ENCODE measurements at regions not wholly inside any gene's neighbourhood (a gene's known extent, or its start where the extent isn't known, plus 50 kb on each side); places are given as distances from the start of the nearest gene placed in this dataset.

DNA sequence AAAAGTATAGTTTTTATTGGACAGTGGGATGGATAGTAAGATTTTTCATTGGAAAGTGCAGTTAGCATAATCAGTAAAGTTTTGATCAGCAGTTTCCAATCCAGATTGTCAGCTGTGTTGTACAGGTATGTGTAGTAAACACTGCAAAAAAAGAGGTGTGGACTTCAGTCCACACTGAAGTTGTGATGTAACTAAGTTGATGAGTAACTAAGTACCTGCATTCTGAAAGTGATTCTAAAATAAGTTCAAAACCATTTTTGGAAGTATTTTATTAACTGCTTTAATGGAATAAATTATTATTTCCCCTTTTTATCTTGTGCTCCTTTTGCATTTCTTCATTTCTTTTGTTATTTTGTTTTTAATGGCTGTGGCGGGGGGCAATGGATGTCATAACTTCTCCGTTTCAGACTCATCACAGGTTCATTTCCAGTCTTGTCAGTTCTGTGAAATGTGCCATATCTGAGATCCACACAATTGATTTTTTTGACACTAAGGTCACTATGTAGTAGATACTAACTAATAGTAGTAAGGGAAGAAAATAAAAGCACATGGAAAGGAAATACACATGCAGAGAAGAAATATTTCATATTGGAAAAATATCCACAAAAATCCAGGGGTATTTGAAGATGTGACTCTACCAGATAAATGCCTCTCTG lies 247.5 kb downstream of the GABRG1 start:
- Histone ChIP-seq H3K27ac (no peak overlapping the region), H3K4me1 (no peaks in the 10 kb centered on the region), H3K27me3 (ENCODE audit: insufficient read depth in 3 of 3, low read length in 2 of 3) (no peaks in the 10 kb centered on the region), H3K36me3 (ENCODE audit: insufficient read depth in 1 of 2, low read depth in 1 of 2) (no peaks in the 10 kb centered on the region), H3K4me3 (no peak overlapping the region), H3K9me3 (no peaks in the 10 kb centered on the region)
- intact Hi-C loops (cut with DNase I): no loop called here
- ATAC-seq (no peak), DNase-seq (no peak)
- WGBS, 3 donors: 86 to 92% (median 91%) methylated on average over 2 of the region's 2 CpGs
- TF ChIP-seq, protein P1, sequence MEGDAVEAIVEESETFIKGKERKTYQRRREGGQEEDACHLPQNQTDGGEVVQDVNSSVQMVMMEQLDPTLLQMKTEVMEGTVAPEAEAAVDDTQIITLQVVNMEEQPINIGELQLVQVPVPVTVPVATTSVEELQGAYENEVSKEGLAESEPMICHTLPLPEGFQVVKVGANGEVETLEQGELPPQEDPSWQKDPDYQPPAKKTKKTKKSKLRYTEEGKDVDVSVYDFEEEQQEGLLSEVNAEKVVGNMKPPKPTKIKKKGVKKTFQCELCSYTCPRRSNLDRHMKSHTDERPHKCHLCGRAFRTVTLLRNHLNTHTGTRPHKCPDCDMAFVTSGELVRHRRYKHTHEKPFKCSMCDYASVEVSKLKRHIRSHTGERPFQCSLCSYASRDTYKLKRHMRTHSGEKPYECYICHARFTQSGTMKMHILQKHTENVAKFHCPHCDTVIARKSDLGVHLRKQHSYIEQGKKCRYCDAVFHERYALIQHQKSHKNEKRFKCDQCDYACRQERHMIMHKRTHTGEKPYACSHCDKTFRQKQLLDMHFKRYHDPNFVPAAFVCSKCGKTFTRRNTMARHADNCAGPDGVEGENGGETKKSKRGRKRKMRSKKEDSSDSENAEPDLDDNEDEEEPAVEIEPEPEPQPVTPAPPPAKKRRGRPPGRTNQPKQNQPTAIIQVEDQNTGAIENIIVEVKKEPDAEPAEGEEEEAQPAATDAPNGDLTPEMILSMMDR (IDR thresholded peaks at IDR 0.05): no peak

DNA sequence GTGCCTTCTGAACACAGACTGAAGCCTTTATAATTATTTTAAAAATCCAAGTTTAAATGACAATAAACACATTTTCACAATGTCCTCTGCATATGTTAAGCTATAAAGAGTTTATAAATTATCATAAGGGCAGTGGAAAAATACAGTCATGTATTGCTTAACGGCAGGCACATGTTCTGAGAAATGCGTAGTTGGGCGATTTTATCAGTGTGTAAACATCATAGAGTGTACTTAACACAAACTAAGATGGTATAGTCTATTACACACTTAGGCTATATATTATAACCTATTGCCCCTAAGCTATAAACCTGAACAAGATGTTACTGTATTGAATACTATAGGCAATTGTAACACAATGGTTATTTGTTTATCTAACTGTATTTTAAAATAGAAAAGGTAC lies 254.7 kb downstream of the GABRG1 start:
- H3K27me3 ChIP-seq (ENCODE audit: insufficient read depth in 3 of 3, low read length in 2 of 3): no peaks in the 10 kb centered on the region
- H3K4me1 ChIP-seq: no peaks in the 10 kb centered on the region
- ATAC-seq (no peak), DNase-seq (no peak)
- no peak overlapping the region for H3K4me3 ChIP-seq
- H3K27ac ChIP-seq: no peak overlapping the region
- TF ChIP-seq, protein P1 (IDR thresholded peaks at IDR 0.05): no peak
- intact Hi-C loops (cut with DNase I): no loop called here
- H3K36me3 ChIP-seq (ENCODE audit: insufficient read depth in 1 of 2, low read depth in 1 of 2): no peaks in the 10 kb centered on the region
- H3K9me3 ChIP-seq: no peaks in the 10 kb centered on the region
- WGBS, 3 donors: 88 to 93% (median 92%) methylated on average over 3 of the region's 3 CpGs

DNA sequence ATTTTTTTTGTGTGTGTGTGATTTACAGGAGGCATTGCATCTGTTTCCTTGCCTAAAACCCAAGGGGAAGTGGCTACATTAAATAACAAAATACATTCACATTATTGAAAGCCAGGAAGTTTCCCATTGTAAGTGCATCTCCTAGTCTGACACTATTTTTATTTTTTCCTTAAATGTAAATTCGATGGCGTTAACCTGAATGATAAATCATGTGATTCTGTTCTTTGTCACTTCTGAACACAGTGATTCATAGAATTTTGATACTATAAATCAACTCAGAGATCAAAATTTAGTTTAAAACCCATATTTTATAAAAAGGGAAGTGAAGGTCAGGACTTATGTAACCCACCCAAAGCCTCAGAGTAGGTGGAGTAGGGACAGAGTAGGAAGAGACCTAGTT lies 258.1 kb downstream of the GABRG1 start:
- ATAC-seq: no peak
- H3K4me3 ChIP-seq: no peak overlapping the region
- intact Hi-C loops (cut with DNase I): no loop called here
- H3K27me3 ChIP-seq (ENCODE audit: insufficient read depth in 3 of 3, low read length in 2 of 3): no peaks in the 10 kb centered on the region
- 54 to 68% (median 60%) methylated on average over 2 of the region's 2 CpGs for WGBS, 3 donors
- no peaks in the 10 kb centered on the region for H3K4me1 ChIP-seq
- no peak for DNase-seq
- no peaks in the 10 kb centered on the region for H3K36me3 ChIP-seq (ENCODE audit: insufficient read depth in 1 of 2, low read depth in 1 of 2)
- no peaks in the 10 kb centered on the region for H3K9me3 ChIP-seq
- H3K27ac ChIP-seq: no peak overlapping the region
- TF ChIP-seq, protein P1 (IDR thresholded peaks at IDR 0.05): no peak

DNA sequence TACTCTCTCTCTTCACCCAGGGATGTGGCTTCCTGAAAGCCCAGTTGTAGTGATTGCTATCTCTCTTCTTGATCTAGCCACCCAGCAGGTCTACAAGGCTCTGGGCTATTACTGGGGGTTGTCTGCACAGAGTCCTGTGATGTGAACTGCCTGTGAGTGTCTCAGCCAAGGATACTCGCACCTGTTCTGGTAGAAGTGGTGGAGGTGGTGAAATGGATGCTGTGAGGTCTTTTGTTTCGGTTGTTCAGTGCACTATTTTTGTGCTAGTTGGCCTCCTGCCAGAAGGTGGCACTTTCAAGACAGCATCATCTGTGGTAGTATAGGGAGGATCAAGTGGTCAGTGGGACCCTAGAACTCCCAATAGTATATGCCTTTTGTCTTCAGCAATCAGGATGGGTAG lies 268.0 kb downstream of the GABRG1 start:
- H3K9me3 ChIP-seq: no peaks in the 10 kb centered on the region
- DNase-seq (no peak), ATAC-seq (peak in 1 of 4 donors; percentile 22)
- no peaks in the 10 kb centered on the region for H3K36me3 ChIP-seq (ENCODE audit: insufficient read depth in 1 of 2, low read depth in 1 of 2)
- no peaks in the 10 kb centered on the region for H3K27me3 ChIP-seq (ENCODE audit: insufficient read depth in 3 of 3, low read length in 2 of 3)
- 82 to 85% (median 85%) methylated on average over 2 of the region's 2 CpGs for WGBS, 3 donors
- intact Hi-C loops (cut with DNase I): no loop called here
- H3K27ac ChIP-seq: no peak overlapping the region
- H3K4me1 ChIP-seq: no peaks in the 10 kb centered on the region
- H3K4me3 ChIP-seq: no peak overlapping the region
- TF ChIP-seq, protein P1 (IDR thresholded peaks at IDR 0.05): no peak

DNA sequence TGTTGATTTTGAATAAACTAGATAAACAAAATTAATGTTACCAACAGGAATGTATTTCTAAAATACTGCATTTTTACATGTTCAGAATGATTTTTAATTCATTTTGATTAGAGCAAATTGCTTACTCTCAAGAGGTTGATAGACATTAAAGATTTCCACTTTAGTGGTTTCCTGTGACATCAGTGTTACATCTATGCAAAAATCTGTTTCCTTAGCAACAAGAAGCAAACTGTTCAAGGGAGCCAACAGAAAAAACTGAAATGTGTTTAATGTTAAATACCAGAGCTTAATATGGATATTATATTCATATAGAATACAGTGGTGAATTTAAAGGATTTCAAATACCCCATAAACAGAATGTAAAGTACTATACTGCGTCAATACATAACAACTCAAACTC lies 277.8 kb downstream of the GABRG1 start:
- Histone ChIP-seq H3K9me3 (no peaks in the 10 kb centered on the region), H3K36me3 (ENCODE audit: insufficient read depth in 1 of 2, low read depth in 1 of 2) (no peaks in the 10 kb centered on the region), H3K27ac (no peak overlapping the region), H3K4me3 (no peak overlapping the region), H3K4me1 (no peaks in the 10 kb centered on the region), H3K27me3 (ENCODE audit: insufficient read depth in 3 of 3, low read length in 2 of 3) (no peaks in the 10 kb centered on the region)
- DNase-seq: no peak
- ATAC-seq: no peak
- TF ChIP-seq, protein P1 (IDR thresholded peaks at IDR 0.05): no peak
- 79 to 97% (median 90%) methylated on average over 1 of the region's 1 CpG for WGBS, 3 donors
- intact Hi-C loops (cut with DNase I): no loop called here
